ENCODE measurements at regions not wholly inside any gene's neighbourhood (a gene's known extent, or its start where the extent isn't known, plus 50 kb on each side); places are given as distances from the start of the nearest gene placed in this dataset.

DNA sequence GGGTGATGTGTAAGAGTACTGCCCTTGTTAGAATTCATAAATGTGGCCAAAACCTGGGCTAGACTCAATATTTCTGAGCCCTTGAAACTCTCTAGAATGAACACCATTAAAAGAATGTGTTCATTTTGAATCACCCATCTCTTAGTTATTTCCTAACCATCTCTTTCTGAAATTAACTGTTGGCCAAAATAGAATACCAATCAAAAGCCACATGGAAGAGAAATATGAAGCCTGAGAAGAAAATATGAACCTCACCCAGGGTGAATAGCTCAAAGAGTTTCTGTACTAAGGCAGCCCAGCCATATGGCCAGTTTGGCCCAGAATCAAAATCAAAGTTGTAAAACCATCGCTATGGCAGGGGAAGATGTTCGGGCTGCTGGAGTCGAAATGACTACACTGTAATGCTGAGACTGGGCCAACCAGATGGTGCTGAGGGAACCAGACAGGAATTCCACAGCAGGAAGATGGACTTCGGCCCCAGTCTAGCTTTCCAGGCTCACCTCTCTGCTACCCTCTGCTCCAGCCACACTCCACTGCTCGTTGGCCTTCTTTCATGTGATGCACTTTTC is 154.3 kb upstream of the ZFHX3 start (continued):
- TF ChIP-seq ZSCAN25 (CRISPR knock-in tag; IDR thresholded peaks at IDR 0.05) = no peak
- no peak for TF ChIP-seq ZNF772 (CRISPR knock-in tag; IDR thresholded peaks at IDR 0.05)
- TF ChIP-seq HIVEP1 (CRISPR knock-in tag; IDR thresholded peaks at IDR 0.05) = no peak
- no peak for TF ChIP-seq ZFP36 (IDR thresholded peaks at IDR 0.05; ENCODE audit: borderline replicate concordance, low read depth, low read length, partially characterized antibody)
- no peak for TF ChIP-seq THAP11 (CRISPR knock-in tag; IDR thresholded peaks at IDR 0.05)
- TF ChIP-seq, protein P1, sequence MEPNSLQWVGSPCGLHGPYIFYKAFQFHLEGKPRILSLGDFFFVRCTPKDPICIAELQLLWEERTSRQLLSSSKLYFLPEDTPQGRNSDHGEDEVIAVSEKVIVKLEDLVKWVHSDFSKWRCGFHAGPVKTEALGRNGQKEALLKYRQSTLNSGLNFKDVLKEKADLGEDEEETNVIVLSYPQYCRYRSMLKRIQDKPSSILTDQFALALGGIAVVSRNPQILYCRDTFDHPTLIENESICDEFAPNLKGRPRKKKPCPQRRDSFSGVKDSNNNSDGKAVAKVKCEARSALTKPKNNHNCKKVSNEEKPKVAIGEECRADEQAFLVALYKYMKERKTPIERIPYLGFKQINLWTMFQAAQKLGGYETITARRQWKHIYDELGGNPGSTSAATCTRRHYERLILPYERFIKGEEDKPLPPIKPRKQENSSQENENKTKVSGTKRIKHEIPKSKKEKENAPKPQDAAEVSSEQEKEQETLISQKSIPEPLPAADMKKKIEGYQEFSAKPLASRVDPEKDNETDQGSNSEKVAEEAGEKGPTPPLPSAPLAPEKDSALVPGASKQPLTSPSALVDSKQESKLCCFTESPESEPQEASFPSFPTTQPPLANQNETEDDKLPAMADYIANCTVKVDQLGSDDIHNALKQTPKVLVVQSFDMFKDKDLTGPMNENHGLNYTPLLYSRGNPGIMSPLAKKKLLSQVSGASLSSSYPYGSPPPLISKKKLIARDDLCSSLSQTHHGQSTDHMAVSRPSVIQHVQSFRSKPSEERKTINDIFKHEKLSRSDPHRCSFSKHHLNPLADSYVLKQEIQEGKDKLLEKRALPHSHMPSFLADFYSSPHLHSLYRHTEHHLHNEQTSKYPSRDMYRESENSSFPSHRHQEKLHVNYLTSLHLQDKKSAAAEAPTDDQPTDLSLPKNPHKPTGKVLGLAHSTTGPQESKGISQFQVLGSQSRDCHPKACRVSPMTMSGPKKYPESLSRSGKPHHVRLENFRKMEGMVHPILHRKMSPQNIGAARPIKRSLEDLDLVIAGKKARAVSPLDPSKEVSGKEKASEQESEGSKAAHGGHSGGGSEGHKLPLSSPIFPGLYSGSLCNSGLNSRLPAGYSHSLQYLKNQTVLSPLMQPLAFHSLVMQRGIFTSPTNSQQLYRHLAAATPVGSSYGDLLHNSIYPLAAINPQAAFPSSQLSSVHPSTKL (CRISPR knock-in tag; IDR thresholded peaks at IDR 0.05) = peak; percentile 29; the same call in 1 of the 2 replicates
- no peak for TF ChIP-seq NKX3-1 (CRISPR knock-in tag; IDR thresholded peaks at IDR 0.05)
- no peak for TF ChIP-seq YEATS2 (CRISPR knock-in tag; IDR thresholded peaks at IDR 0.05; ENCODE audit: borderline replicate concordance)
- TF ChIP-seq PPARG (CRISPR knock-in tag; conservative IDR thresholded peaks at IDR 0.05) = no peak
- TF ChIP-seq CBX5 (CRISPR knock-in tag; IDR thresholded peaks at IDR 0.05; ENCODE audit: borderline replicate concordance) = 0 out of 2 replicates have a peak, but pooled peaks have one; percentile 19
- TF ChIP-seq, protein P2, sequence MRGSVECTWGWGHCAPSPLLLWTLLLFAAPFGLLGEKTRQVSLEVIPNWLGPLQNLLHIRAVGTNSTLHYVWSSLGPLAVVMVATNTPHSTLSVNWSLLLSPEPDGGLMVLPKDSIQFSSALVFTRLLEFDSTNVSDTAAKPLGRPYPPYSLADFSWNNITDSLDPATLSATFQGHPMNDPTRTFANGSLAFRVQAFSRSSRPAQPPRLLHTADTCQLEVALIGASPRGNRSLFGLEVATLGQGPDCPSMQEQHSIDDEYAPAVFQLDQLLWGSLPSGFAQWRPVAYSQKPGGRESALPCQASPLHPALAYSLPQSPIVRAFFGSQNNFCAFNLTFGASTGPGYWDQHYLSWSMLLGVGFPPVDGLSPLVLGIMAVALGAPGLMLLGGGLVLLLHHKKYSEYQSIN (CRISPR knock-in tag; IDR thresholded peaks at IDR 0.05; ENCODE audit: borderline replicate concordance) = no peak
- TF ChIP-seq ZC3H13 (CRISPR knock-in tag; IDR thresholded peaks at IDR 0.05) = no peak
- TF ChIP-seq ZNF570 (CRISPR knock-in tag; IDR thresholded peaks at IDR 0.05; ENCODE audit: borderline replicate concordance) = no peak
- TF ChIP-seq ATF1 (CRISPR knock-in tag; IDR thresholded peaks at IDR 0.05) = no peak
- no peak for TF ChIP-seq SMYD3 (CRISPR knock-in tag; IDR thresholded peaks at IDR 0.05)
- no peak for TF ChIP-seq ZSCAN31 (CRISPR knock-in tag; IDR thresholded peaks at IDR 0.05; ENCODE audit: low read depth)
- peak; percentile 29; the same call in 1 of the 2 replicates for TF ChIP-seq ZFX (CRISPR knock-in tag; IDR thresholded peaks at IDR 0.05; ENCODE audit: low read depth)
- no peak for TF ChIP-seq ZNF350 (CRISPR knock-in tag; IDR thresholded peaks at IDR 0.05; ENCODE audit: borderline replicate concordance, low read depth)
- no peak for TF ChIP-seq AGO2 (optimal IDR thresholded peaks at IDR 0.05; ENCODE audit: low read depth, low read length)
- no peak for TF ChIP-seq NR1H2 (CRISPR knock-in tag; IDR thresholded peaks at IDR 0.05; ENCODE audit: borderline replicate concordance, low read depth)
- no peak for TF ChIP-seq ZEB1 (IDR thresholded peaks at IDR 0.05; ENCODE audit: insufficient replicate concordance, low read depth)
- no peak for TF ChIP-seq ZNF224 (CRISPR knock-in tag; IDR thresholded peaks at IDR 0.05)
- peak; percentile 78 for TF ChIP-seq SKI (IDR thresholded peaks at IDR 0.05; ENCODE audit: partially characterized antibody)
- TF ChIP-seq, protein P3, sequence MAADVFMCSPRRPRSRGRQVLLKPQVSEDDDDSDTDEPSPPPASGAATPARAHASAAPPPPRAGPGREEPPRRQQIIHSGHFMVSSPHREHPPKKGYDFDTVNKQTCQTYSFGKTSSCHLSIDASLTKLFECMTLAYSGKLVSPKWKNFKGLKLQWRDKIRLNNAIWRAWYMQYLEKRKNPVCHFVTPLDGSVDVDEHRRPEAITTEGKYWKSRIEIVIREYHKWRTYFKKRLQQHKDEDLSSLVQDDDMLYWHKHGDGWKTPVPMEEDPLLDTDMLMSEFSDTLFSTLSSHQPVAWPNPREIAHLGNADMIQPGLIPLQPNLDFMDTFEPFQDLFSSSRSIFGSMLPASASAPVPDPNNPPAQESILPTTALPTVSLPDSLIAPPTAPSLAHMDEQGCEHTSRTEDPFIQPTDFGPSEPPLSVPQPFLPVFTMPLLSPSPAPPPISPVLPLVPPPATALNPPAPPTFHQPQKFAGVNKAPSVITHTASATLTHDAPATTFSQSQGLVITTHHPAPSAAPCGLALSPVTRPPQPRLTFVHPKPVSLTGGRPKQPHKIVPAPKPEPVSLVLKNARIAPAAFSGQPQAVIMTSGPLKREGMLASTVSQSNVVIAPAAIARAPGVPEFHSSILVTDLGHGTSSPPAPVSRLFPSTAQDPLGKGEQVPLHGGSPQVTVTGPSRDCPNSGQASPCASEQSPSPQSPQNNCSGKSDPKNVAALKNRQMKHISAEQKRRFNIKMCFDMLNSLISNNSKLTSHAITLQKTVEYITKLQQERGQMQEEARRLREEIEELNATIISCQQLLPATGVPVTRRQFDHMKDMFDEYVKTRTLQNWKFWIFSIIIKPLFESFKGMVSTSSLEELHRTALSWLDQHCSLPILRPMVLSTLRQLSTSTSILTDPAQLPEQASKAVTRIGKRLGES (CRISPR knock-in tag; IDR thresholded peaks at IDR 0.05; ENCODE audit: borderline replicate concordance) = no peak

Data from HepG2 (cell line).